ENCODE measurements at regions not wholly inside any gene's neighbourhood (a gene's known extent, or its start where the extent isn't known, plus 50 kb on each side); places are given as distances from the start of the nearest gene placed in this dataset.

GRCh38 chr7:41582116-41582515, 120.8 kb downstream of the INHBA start:
- TF ChIP-seq CTCF (IDR thresholded peaks at IDR 0.05; ENCODE audit: insufficient read depth, low read length, poor library complexity, severe bottlenecking) (no peak), EZH2phosphoT487 (conservative IDR thresholded peaks at IDR 0.05; ENCODE audit: low read length) (no peak)

Data from SU-DHL-6 (cell line).